ENCODE measurements at regions not wholly inside any gene's neighbourhood (a gene's known extent, or its start where the extent isn't known, plus 50 kb on each side); places are given as distances from the start of the nearest gene placed in this dataset.
"Not testable (repeated sequence)": the region's sequence is repeated elsewhere in the genome, so short reads cannot be mapped to it uniquely, and the experiment has no call there.

GRCh38 chr11:71088314-71089215 lies 163.8 kb downstream of the SHANK2 start:
- TF ChIP-seq CTCF, POLR2A (IDR thresholded peaks at IDR 0.05): not testable (repeated sequence)
